Esophagus muscularis mucosa (tissue), 4 donors: ENCODE measurements at regions not wholly inside any gene's neighbourhood (a gene's known extent, or its start where the extent isn't known, plus 50 kb on each side); places are given as distances from the start of the nearest gene placed in this dataset.

ENCODE experiments used
- DNase-seq: peaks from one replicate; pipeline ENCODE4 v3.0.0-alpha.2; 2017; ENCODE audit errors: extremely low spot score
- H3K27ac ChIP-seq, 4 donors: fragments of 200-600 bp; sonication (generic); replicated peaks in 1 of 4; 1 replicate in 3 of 4; 2 replicates in 1 of 4; pipeline ENCODE4 v1.5.1; 2016 to 2019; ENCODE audit warnings: mild to moderate bottlenecking in 1 of 4
- H3K27me3 ChIP-seq, 4 donors: fragments of 200-600 bp; sonication (generic); one replicate each; pipeline versions ENCODE4 v1.5.1 to v1.6.0; 2016 to 2019
- H3K36me3 ChIP-seq, 4 donors: fragments of 200-600 bp; sonication (generic); one replicate each; pipeline ENCODE4 v1.5.1; 2016 to 2019
- H3K4me1 ChIP-seq, 4 donors: fragments of 200-600 bp; sonication (generic); one replicate each; pipeline ENCODE4 v1.5.1; 2016 to 2019
- H3K4me3 ChIP-seq, 4 donors: fragments of 200-600 bp; sonication (generic); 1 replicate in 2 of 4; 2 replicates in 2 of 4; pipeline ENCODE4 v1.5.1; 2016 to 2019; ENCODE audit warnings: mild to moderate bottlenecking in 4 of 4, moderate library complexity in 1 of 4
- H3K9me3 ChIP-seq, 4 donors: fragments of 200-600 bp; sonication (generic); 1 replicate in 3 of 4; 2 replicates in 1 of 4; pipeline ENCODE4 v1.5.1; 2016 to 2019
- CTCF ChIP-seq, 3 experiments: fragments of 200-600 bp in 2 of 3; fragments of 450-650 bp in 1 of 3; sonication (generic) in 2 of 3; IDR thresholded peaks; one replicate each; pipeline ENCODE4 v1.5.1; 2017 to 2019; ENCODE audit warnings: antibody characterized with exemption in 3 of 3, mild to moderate bottlenecking in 2 of 3, moderate library complexity in 1 of 3
- EP300 ChIP-seq: sonication (generic); formaldehyde crosslinking; IDR thresholded peaks from one replicate; pipeline ENCODE4 v1.6.1; 2017; ENCODE audit warnings: antibody characterized with exemption
- POLR2A ChIP-seq: fragments of 450-650 bp; IDR thresholded peaks from one replicate; pipeline ENCODE4 v1.6.1; 2017; ENCODE audit warnings: antibody characterized with exemption, moderate library complexity, mild to moderate bottlenecking, low read depth
- POLR2AphosphoS5 ChIP-seq, 2 donors: sonication (generic); formaldehyde crosslinking; IDR thresholded peaks; one replicate each; pipeline ENCODE4 v1.6.1; 2017; ENCODE audit warnings: antibody characterized with exemption in 2 of 2
- WGBS: methylation state at CpG from one replicate; pipeline ENCODE4 v1.1.5; 2018; 5-methylcytosine and 5-hydroxymethylcytosine counted together
- intact Hi-C: fragments of 100-400 bp; cut with DNase I; formaldehyde crosslinking; loops from one replicate; pipeline ENCODE4 v1.15.1; 2023

DNA sequence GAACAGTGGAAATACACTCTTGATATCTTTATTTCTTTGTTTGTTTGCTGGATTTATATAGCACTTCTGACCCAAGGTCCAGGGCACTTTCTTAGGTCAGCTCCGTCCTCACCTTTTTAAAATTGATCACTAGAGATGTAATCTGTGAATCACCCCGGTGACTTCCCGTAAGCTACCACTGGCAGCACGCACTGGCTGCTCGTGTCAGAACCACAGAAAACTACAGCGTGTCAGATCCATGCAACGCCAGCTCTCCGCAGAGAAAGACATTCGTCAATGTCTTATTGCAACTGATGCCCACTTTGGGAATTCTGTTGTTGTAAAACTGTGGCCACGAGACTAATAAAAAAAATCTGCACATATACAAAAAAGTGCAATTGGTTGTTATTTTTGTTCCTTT, 779.4 kb upstream of the ZEB2 start:
- intact Hi-C loops, result no loop called here
- Histone ChIP-seq H3K4me3 (no peak overlapping the region), H3K27me3 (no peaks in the 10 kb centered on the region), H3K36me3 (no peaks in the 10 kb centered on the region), H3K4me1 (no peaks in the 10 kb centered on the region), H3K9me3 (no peaks in the 10 kb centered on the region), H3K27ac (no peak overlapping the region)
- DNase-seq, result no peak
- no peak for TF ChIP-seq POLR2A
- TF ChIP-seq POLR2AphosphoS5 (IDR thresholded peaks at IDR 0.05), result no peak
- TF ChIP-seq CTCF (IDR thresholded peaks at IDR 0.05), result no peak
- TF ChIP-seq EP300, result no peak
- 73% methylated on average over 10 of the region's 10 CpGs for WGBS

DNA sequence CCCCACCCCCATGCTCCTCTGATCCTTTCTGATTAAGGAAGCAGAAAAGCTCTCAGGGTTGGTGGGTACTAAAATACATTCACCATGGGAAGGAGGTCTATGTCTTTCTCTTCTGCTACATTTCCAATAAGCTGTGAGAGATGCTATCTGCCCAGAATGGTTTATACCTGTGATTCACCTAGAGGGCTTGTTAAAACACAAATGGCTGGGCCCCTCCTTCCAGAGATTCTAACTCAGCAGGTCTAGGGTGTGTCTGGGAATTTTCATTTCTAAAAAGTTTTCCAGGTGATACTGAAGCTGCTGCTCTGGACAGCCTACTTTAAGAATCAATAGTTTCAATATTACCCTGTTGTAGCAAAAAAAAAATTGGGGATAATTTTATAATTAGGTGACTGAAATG, 772.2 kb upstream of the ZEB2 start:
- TF ChIP-seq POLR2AphosphoS5 (IDR thresholded peaks at IDR 0.05), result no peak
- TF ChIP-seq EP300, result no peak
- no peak for TF ChIP-seq POLR2A
- no peak for TF ChIP-seq CTCF (IDR thresholded peaks at IDR 0.05)
- no peak overlapping the region for H3K4me3 ChIP-seq
- no peaks in the 10 kb centered on the region for H3K27me3 ChIP-seq
- H3K36me3 ChIP-seq, result no peaks in the 10 kb centered on the region
- no peak overlapping the region for H3K27ac ChIP-seq
- H3K9me3 ChIP-seq, result no peaks in the 10 kb centered on the region
- no peak for DNase-seq
- intact Hi-C loops, result no loop called here
- H3K4me1 ChIP-seq, result peaks cover 0 to 14% (median 6%) of the 10 kb centered on the region in 4 donors

GRCh38 chr2:145290986-145291385, 771.1 kb upstream of the ZEB2 start:
- Histone ChIP-seq H3K4me3 (no peak overlapping the region), H3K36me3 (no peaks in the 10 kb centered on the region), H3K9me3 (no peaks in the 10 kb centered on the region), H3K27ac (no peak overlapping the region), H3K27me3 (no peaks in the 10 kb centered on the region), H3K4me1 (peaks cover 0 to 24% (median 15%) of the 10 kb centered on the region in 4 donors)
- TF ChIP-seq CTCF (IDR thresholded peaks at IDR 0.05), result no peak
- 82% methylated on average over 2 of the region's 2 CpGs for WGBS
- no peak for DNase-seq
- intact Hi-C loops, result no loop called here

- Histone ChIP-seq H3K36me3 (no peaks in the 10 kb centered on the region), H3K4me3 (no peak overlapping the region), H3K27me3 (no peaks in the 10 kb centered on the region), H3K4me1 (peaks cover 0 to 24% (median 15%) of the 10 kb centered on the region in 4 donors), H3K9me3 (no peaks in the 10 kb centered on the region), H3K27ac (no peak overlapping the region)
- WGBS, result 65% methylated on average over 4 of the region's 4 CpGs
- no peak for DNase-seq
- TF ChIP-seq CTCF (IDR thresholded peaks at IDR 0.05) (no peak), EP300 (no peak), POLR2AphosphoS5 (IDR thresholded peaks at IDR 0.05) (no peak), POLR2A (no peak)
- intact Hi-C loops, result no loop called here
These were observed 770.0 kb upstream of the ZEB2 start for GRCh38 chr2:145289946-145290345.

DNA sequence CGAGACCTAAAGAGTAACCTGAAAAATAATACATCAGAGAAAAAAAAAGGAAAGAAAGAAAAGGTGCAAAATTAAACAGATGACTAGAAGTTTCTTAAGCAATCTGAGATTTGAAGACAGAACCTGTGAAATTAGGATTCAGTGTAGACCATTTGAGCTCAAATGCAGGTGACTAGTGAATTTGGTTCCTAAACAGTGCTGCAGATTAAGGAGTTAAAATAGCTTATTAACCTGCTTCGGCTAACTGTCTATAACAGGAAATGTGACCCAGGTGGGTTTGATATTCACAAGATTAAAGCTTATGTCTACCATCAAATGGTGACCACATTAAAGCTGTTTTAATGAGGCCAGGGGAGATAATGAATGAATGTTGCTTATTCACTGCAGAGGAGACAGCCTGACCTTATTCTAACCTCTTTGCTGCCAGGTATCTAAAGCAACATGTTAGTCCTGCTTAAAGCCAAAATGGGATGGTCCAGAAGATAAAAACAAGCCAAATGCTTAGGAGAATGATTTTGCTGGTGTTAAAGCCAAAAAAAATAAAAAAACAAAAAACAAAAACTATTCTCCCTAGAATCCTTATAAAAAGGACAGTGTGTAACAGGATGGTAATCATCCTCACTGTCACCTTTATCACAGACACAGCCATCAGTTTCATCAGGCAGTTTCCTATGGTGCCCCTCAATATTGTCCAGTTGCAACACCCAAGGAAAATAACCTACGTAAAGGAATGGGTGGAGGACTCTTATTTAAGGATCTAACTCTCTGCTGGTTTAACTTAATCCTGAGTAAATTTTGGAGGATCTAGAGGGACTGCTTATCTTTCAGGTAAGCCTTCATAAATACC, 769.0 kb upstream of the ZEB2 start:
- H3K27ac ChIP-seq, result no peak overlapping the region
- H3K27me3 ChIP-seq, result no peaks in the 10 kb centered on the region
- no peaks in the 10 kb centered on the region for H3K36me3 ChIP-seq
- no peak for DNase-seq
- H3K9me3 ChIP-seq, result no peaks in the 10 kb centered on the region
- WGBS, result 85% methylated on average over 3 of the region's 3 CpGs
- intact Hi-C loops, result no loop called here
- H3K4me1 ChIP-seq, result peaks cover 0 to 24% (median 15%) of the 10 kb centered on the region in 4 donors
- no peak overlapping the region for H3K4me3 ChIP-seq
- TF ChIP-seq CTCF (IDR thresholded peaks at IDR 0.05), result no peak
- TF ChIP-seq POLR2AphosphoS5 (IDR thresholded peaks at IDR 0.05), result no peak
- TF ChIP-seq POLR2A, result no peak
- TF ChIP-seq EP300, result no peak
